Heart left ventricle (tissue), 16 donors: ENCODE measurements at regions not wholly inside any gene's neighbourhood (a gene's known extent, or its start where the extent isn't known, plus 50 kb on each side); places are given as distances from the start of the nearest gene placed in this dataset.
"Not testable (repeated sequence)": the region's sequence is repeated elsewhere in the genome, so short reads cannot be mapped to it uniquely, and the experiment has no call there.

ENCODE experiments used
- ATAC-seq, 4 donors: fragments of 200-7000 bp; cut with Tn5 transposase; one replicate each; pipeline ENCODE4 v1.9.1; 2020 to 2022; ENCODE audit warnings: moderate library complexity in 4 of 4, mild to moderate bottlenecking in 3 of 4, moderate number of reproducible peaks in 1 of 4
- DNase-seq, 5 donors: peaks; one replicate each; pipeline ENCODE4 v3.0.0-alpha.2; 2020
- H3K27ac ChIP-seq, 12 donors: fragments of 200-600 bp; sonication (generic) in 4 of 12; one replicate each; pipeline versions ENCODE4 v1.5.0 to v1.8.0; 2016 to 2022; ENCODE audit warnings: mild to moderate bottlenecking in 2 of 12
- H3K27me3 ChIP-seq, 9 donors: fragments of 200-600 bp; sonication (generic) in 2 of 9; one replicate each; pipeline versions ENCODE4 v1.5.1 to v1.8.0; 2016 to 2022; ENCODE audit warnings: mild to moderate bottlenecking in 3 of 9
- H3K36me3 ChIP-seq, 9 donors: fragments of 200-600 bp; sonication (generic) in 2 of 9; one replicate each; pipeline versions ENCODE4 v1.5.0 to v1.8.0; 2018 to 2022; ENCODE audit warnings: mild to moderate bottlenecking in 2 of 9
- H3K4me1 ChIP-seq, 12 donors: fragments of 200-600 bp; sonication (generic) in 4 of 12; one replicate each; pipeline versions ENCODE4 v1.5.0 to v1.8.0; 2016 to 2022; ENCODE audit warnings: mild to moderate bottlenecking in 3 of 12
- H3K4me3 ChIP-seq, 12 donors: fragments of 200-600 bp; sonication (generic) in 4 of 12; one replicate each; pipeline versions ENCODE4 v1.5.0 to v1.8.0; 2017 to 2022; ENCODE audit warnings: mild to moderate bottlenecking in 9 of 12, moderate library complexity in 4 of 12
- H3K9me3 ChIP-seq, 12 donors: fragments of 200-600 bp; sonication (generic) in 4 of 12; one replicate each; pipeline versions ENCODE4 v1.5.0 to v1.8.0; 2016 to 2022; ENCODE audit warnings: mild to moderate bottlenecking in 1 of 12
- WGBS, 4 donors: extraction: QIAGEN DNeasy Blood & Tissue Kit in 2 of 4; methylation state at CpG; one replicate each; pipeline versions ENCODE4 v1.1.5 to v1.1.7; 2013 to 2018; 5-methylcytosine and 5-hydroxymethylcytosine counted together
- intact Hi-C, 10 donors: fragments of 100-400 bp; cut with DNase I; formaldehyde crosslinking; loops; one replicate each; pipeline versions ENCODE4 v1.11.1 to v1.14.2; 2022
- donor health status: ischemic (EF 13 %, LVEDD 7.1; RV severe dilation, severe dysfunction).
- donor health status: healthy with polysubstance abuse.
- donor health status: DM: no; HTN: yes; CAD: no.
- donor health status: DM: no; HTN: no; CAD: no.
- donor health status: ischemic (EF 25% LVEDD 6.9; RV normal size, moderate dysfunction).
- donor health status: ischemic (EF 25% LVEDD 5.7; RV mildly dilated, moderate dysfunction).
- donor health status: healthy.
- donor health status: DM: yes; HTN: yes; CAD: no.
- donor health status: ischemic (EF 35%, LVEDD 5.7; RV mildly dilated, moderate dysfunction).
- donor health status: nonischemic (EF 11% LVEDD 7.7; RV severe dilation, severe dysfunction).
- donor health status: DM: yes; HTN: yes; CAD: no.
- donor health status: PGD.
- donor health status: ischemic (EF 29% LVEDD 5.4; RV normal size, mild dysfunction).
- donor health status: nonischemic (EF 23%, LVEDD 6.1; RV moderate dilation, normal function).

DNA sequence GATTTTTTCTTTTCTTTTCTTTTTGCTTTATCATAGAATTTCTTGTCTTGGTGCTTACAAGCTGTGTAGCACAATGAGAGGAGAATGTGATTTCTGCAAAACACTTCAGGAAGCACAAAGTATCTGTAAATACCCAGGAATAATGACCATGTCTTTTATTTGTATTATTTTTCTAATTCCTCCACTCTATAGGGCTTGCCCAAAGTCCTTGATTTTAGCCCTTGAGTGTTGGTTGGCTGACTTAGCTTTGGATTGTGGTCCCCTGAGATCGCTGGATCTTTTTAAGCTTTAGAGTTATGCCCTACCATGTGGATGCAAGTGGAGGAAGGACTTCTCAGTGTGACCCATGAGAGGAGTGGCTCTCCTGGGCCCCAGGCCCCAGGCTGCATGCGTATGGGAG lies 52.2 kb downstream of the HOXC4 start:
- ATAC-seq, H3K27ac ChIP-seq, H3K4me3 ChIP-seq, H3K9me3 ChIP-seq, intact Hi-C loops, H3K36me3 ChIP-seq, H3K4me1 ChIP-seq, DNase-seq: not testable (repeated sequence)
- peaks cover 10 to 61% (median 23%) of the 10 kb centered on the region in 9 donors for H3K27me3 ChIP-seq
- WGBS, 4 donors = 11 to 30% (median 16%) methylated on average over 2 of the region's 2 CpGs

DNA sequence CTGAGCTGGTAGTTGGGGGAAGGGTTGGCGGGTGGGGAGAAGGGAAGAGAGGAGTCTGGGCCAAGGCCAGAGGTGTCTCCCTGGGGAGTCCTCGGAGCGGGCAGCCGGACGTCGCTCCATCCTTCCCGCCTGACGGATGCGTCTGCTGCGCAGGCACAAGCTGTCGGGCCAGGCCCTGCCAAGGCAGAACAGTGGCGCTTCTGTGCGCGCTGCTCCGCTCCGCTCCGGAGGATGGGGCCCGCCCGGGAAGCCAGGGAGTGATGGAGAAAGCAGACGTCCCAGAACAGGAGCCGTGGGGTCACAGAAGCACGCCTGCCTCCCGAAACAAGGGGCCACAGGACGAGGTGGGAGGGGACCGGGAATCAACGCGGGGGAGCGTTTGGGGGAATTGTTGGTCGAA lies 52.6 kb downstream of the HOXC4 start:
- H3K27ac ChIP-seq, H3K36me3 ChIP-seq, H3K4me3 ChIP-seq, H3K4me1 ChIP-seq, H3K9me3 ChIP-seq, ATAC-seq, intact Hi-C loops: not testable (repeated sequence)
- WGBS, 4 donors = 1 to 3% (median 1%) methylated on average over 20 to 29 of the region's 29 CpGs
- H3K27me3 ChIP-seq = peaks cover 10 to 65% (median 27%) of the 10 kb centered on the region in 9 donors
- peak in 1 of 5 donors; percentile 20 for DNase-seq

DNA sequence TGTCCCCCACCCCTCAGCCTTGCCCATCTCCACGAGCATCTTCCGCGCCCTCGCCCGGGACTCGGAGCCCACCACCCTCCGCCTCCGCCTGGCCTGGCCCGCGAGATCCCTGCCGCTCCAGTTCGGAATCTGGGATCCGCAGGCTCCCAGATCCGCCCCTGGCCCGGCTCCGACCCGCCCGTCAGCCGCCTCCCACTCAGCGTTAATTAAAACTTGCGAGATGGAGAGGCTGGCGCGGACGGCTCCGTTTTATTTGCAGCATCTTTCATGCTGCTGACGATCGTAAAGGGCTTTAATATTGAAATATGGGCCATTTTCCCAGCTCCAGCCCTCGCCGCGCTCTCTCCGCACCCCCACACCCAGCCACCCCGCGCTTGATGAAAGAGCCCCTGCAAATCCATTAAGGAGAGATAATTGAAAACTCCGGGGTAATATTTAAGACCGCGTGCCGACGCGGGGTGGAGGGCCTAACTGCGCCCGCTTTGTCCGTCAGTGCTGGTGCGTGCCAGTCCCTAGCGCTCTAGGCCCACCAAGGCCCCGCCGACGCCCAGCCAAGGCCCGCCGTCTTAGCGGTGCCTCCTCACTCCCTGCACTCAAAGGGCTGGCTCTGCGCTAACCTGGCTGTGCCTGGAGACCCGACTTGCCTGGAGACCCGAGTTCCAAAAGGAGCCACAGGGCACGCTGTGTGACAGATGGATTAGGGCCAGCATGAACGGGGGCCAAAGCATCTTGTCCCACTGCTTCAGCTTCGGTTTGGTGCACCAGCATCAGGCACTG lies 53.4 kb downstream of the HOXC4 start:
- ATAC-seq, H3K9me3 ChIP-seq, H3K4me1 ChIP-seq, H3K27ac ChIP-seq, intact Hi-C loops, H3K4me3 ChIP-seq, H3K36me3 ChIP-seq, DNase-seq: not testable (repeated sequence)
- peaks cover 10 to 67% (median 28%) of the 10 kb centered on the region in 9 donors for H3K27me3 ChIP-seq
- 11 to 27% (median 20%) methylated on average over 41 to 56 of the region's 56 CpGs for WGBS, 4 donors

DNA sequence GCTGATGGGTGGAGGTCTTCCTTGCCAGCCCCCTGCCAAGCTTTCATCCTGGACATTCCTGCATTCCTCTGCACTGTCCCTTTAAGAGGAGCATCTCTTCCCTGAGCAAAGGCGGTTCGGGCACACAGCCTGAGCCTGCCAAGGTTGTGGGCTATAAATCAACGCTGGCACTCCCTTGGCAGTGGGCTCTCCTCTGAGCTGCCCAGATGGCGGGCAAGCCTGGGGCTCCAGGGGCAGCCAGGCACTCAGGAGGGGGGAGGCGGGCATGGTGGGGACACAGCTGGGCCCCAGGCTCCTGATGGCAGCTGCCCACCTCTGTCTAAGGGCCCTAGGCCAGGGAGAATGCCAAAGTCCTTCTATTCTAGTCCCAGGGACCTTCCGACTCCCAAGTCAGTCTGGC lies 58.7 kb downstream of the HOXC4 start:
- H3K27ac ChIP-seq, DNase-seq, H3K36me3 ChIP-seq, intact Hi-C loops, ATAC-seq, H3K4me1 ChIP-seq, H3K4me3 ChIP-seq, H3K9me3 ChIP-seq: not testable (repeated sequence)
- H3K27me3 ChIP-seq = peaks cover 2 to 65% (median 11%) of the 10 kb centered on the region in 9 donors
- WGBS, 4 donors = 40 to 66% (median 54%) methylated on average over 3 to 6 of the region's 6 CpGs

- H3K27me3 ChIP-seq = peaks cover 0 to 52% (median 3%) of the 10 kb centered on the region in 9 donors
- DNase-seq, H3K4me1 ChIP-seq, ATAC-seq, H3K27ac ChIP-seq, intact Hi-C loops, H3K9me3 ChIP-seq, H3K36me3 ChIP-seq, H3K4me3 ChIP-seq: not testable (repeated sequence)
- WGBS, 4 donors = 6 to 12% (median 9%) methylated on average over 4 to 6 of the region's 6 CpGs
Measured at GRCh38 chr12:54116055-54116454, 62.4 kb downstream of the HOXC4 start.

- peaks cover 0 to 50% (median 6%) of the 10 kb centered on the region in 9 donors for H3K27me3 ChIP-seq
- H3K4me1 ChIP-seq, H3K4me3 ChIP-seq, DNase-seq, intact Hi-C loops, ATAC-seq, H3K9me3 ChIP-seq, H3K27ac ChIP-seq, H3K36me3 ChIP-seq: not testable (repeated sequence)
- 29 to 46% (median 39%) methylated on average over 4 of the region's 4 CpGs for WGBS, 4 donors
Measured at GRCh38 chr12:54117392-54117791, 63.8 kb downstream of the HOXC4 start.

DNA sequence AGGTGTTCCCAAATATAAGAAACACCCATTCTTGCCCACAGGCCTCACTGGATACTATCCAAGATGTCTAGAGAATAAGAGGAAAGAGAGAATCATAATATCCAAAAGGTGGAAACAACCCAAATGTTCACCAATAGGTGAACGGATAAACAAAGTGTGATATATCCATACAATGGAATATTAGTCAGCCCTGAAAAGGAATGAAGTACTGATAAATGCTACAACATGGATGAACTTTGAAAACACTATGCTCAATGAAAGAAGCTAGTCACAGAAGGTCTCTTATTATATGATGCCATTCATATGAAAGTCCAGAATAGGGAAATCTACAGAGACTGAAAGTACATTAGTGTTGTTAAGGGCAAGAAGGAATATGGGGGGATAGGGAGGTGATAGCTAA lies 65.4 kb downstream of the HOXC4 start:
- H3K9me3 ChIP-seq, DNase-seq, ATAC-seq, H3K4me1 ChIP-seq, H3K4me3 ChIP-seq, H3K27ac ChIP-seq, intact Hi-C loops, H3K36me3 ChIP-seq: not testable (repeated sequence)
- peaks cover 0 to 63% (median 12%) of the 10 kb centered on the region in 9 donors for H3K27me3 ChIP-seq
- 83 to 100% (median 94%) methylated on average over 1 of the region's 1 CpG for WGBS, 4 donors

- ATAC-seq, intact Hi-C loops, DNase-seq, H3K9me3 ChIP-seq, H3K36me3 ChIP-seq, H3K27ac ChIP-seq, H3K4me3 ChIP-seq: not testable (repeated sequence)
- Histone ChIP-seq H3K27me3 (peaks cover 19 to 84% (median 47%) of the 10 kb centered on the region in 9 donors), H3K4me1 (peaks cover 0 to 17% (median 5%) of the 10 kb centered on the region in 12 donors)
- 15 to 26% (median 22%) methylated on average over 7 of the region's 7 CpGs for WGBS, 4 donors
Measured at GRCh38 chr12:54123981-54124380, 64.8 kb downstream of the SMUG1 start.

- Histone ChIP-seq H3K4me3 (peak overlapping the region in 11 of 12 donors; percentile 38 to 70 (median 55)), H3K4me1 (peaks cover 0 to 17% (median 5%) of the 10 kb centered on the region in 12 donors), H3K27me3 (peaks cover 19 to 93% (median 47%) of the 10 kb centered on the region in 9 donors)
- H3K36me3 ChIP-seq, DNase-seq, H3K27ac ChIP-seq, intact Hi-C loops, H3K9me3 ChIP-seq: not testable (repeated sequence)
- ATAC-seq = peak in 1 of 4 donors; percentile 64
- WGBS, 4 donors = 5 to 14% (median 11%) methylated on average over 6 to 10 of the region's 12 CpGs
Measured at GRCh38 chr12:54125708-54126028, 63.1 kb downstream of the SMUG1 start.
